GM23338 (cell line): ENCODE measurements at regions not wholly inside any gene's neighbourhood (a gene's known extent, or its start where the extent isn't known, plus 50 kb on each side); places are given as distances from the start of the nearest gene placed in this dataset.
"Not testable (repeated sequence)": the region's sequence is repeated elsewhere in the genome, so short reads cannot be mapped to it uniquely, and the experiment has no call there.

ENCODE experiments used
- ATAC-seq: fragments of 200-7000 bp; cut with Tn5 transposase; 3 replicates; pipeline ENCODE4 v1.9.1; 2020
- DNase-seq: peaks from one replicate; pipeline ENCODE4 v3.0.0-alpha.2; 2015; ENCODE audit warnings: low spot score
- H2AFZ ChIP-seq: fragments of 200-600 bp; sonication (generic); 2 replicates; pipeline ENCODE4 v1.8.0; 2016; ENCODE audit warnings: antibody characterized with exemption, mild to moderate bottlenecking, moderate library complexity
- H3F3A ChIP-seq: fragments of 200-600 bp; sonication (generic); replicated peaks from 2 replicates; pipeline ENCODE4 v1.8.0; 2017; ENCODE audit warnings: antibody characterized with exemption, mixed run types, low read depth
- H3K27ac ChIP-seq: fragments of 200-600 bp; sonication (generic); 2 replicates; pipeline ENCODE4 v1.6.1; 2016; ENCODE audit warnings: low read depth
- H3K27me3 ChIP-seq: fragments of 200-600 bp; sonication (generic); 2 replicates; pipeline ENCODE4 v1.8.0; 2016; ENCODE audit warnings: mild to moderate bottlenecking, mixed run types, moderate library complexity; ENCODE audit not compliant: insufficient read depth
- H3K36me3 ChIP-seq: fragments of 200-600 bp; sonication (generic); 2 replicates; pipeline ENCODE4 v1.8.0; 2016; ENCODE audit warnings: mild to moderate bottlenecking; ENCODE audit not compliant: insufficient read depth
- H3K4me1 ChIP-seq: fragments of 200-600 bp; sonication (generic); 2 replicates; pipeline ENCODE4 v1.8.0; 2016; ENCODE audit warnings: mild to moderate bottlenecking, moderate library complexity; ENCODE audit not compliant: insufficient read depth
- H3K4me2 ChIP-seq: fragments of 200-600 bp; sonication (generic); 2 replicates; pipeline ENCODE4 v1.7.1; 2017; ENCODE audit warnings: mixed run types
- H3K4me3 ChIP-seq: fragments of 200-600 bp; sonication (generic); 2 replicates; pipeline ENCODE4 v1.6.1; 2016; ENCODE audit warnings: mixed run types
- H3K79me2 ChIP-seq: fragments of 200-600 bp; sonication (generic); replicated peaks from 2 replicates; pipeline ENCODE4 v1.8.0; 2017; ENCODE audit warnings: mild to moderate bottlenecking; ENCODE audit not compliant: insufficient read depth
- H3K9me2 ChIP-seq: fragments of 200-600 bp; sonication (generic); 2 replicates; pipeline ENCODE4 v1.8.0; 2017; ENCODE audit not compliant: insufficient read depth
- H4K20me1 ChIP-seq: fragments of 200-600 bp; sonication (generic); replicated peaks from 2 replicates; pipeline ENCODE4 v1.8.0; 2017; ENCODE audit warnings: mild to moderate bottlenecking; ENCODE audit not compliant: insufficient read depth
- H3K27ac Mint-ChIP-seq: 2 replicates; pipeline ENCODE4 v1.8.0; 2020; ENCODE audit warnings: inconsistent platforms, mild to moderate bottlenecking, moderate library complexity, mixed read lengths
- H3K27me3 Mint-ChIP-seq: 3 replicates; pipeline ENCODE4 v1.8.0; 2022; ENCODE audit warnings: low read depth, mild to moderate bottlenecking, moderate library complexity, mixed read lengths, inconsistent platforms; ENCODE audit not compliant: insufficient read depth, poor library complexity
- H3K36me3 Mint-ChIP-seq: 3 replicates; pipeline ENCODE4 v1.8.0; 2021; ENCODE audit warnings: low read depth, mild to moderate bottlenecking, inconsistent platforms, moderate library complexity, mixed read lengths
- H3K4me1 Mint-ChIP-seq: 3 replicates; pipeline ENCODE4 v1.8.0; 2020; ENCODE audit warnings: mild to moderate bottlenecking, inconsistent platforms, mixed read lengths
- H3K4me3 Mint-ChIP-seq: 3 replicates; pipeline ENCODE4 v1.8.0; 2021; ENCODE audit warnings: moderate library complexity, mild to moderate bottlenecking, inconsistent platforms, mixed read lengths
- H3K9me3 Mint-ChIP-seq: 3 replicates; pipeline ENCODE4 v1.8.0; 2020; ENCODE audit warnings: moderate library complexity, mild to moderate bottlenecking, inconsistent platforms, mixed read lengths
- ZNF462 ChIP-seq: fragments of 250-450 bp; sonication (Bioruptor Pico); IDR thresholded peaks from 2 replicates; pipeline ENCODE4 v1.5.0; 2020; ENCODE audit warnings: mild to moderate bottlenecking, moderate library complexity

GRCh38 chr18:8889489-8889888, 184.1 kb downstream of the MTCL1 start (continued):
- TF ChIP-seq ZNF462 (CRISPR knock-in tag), result no peak

GRCh38 chr18:8890503-8890902, 185.1 kb downstream of the MTCL1 start:
- H3K27ac ChIP-seq, result peak overlapping the region; percentile 30
- not testable (repeated sequence) for H3K27me3 ChIP-seq, H3K27me3 Mint-ChIP-seq, H3K4me3 ChIP-seq, H4K20me1 ChIP-seq, H3K79me2 ChIP-seq, H3K36me3 ChIP-seq, DNase-seq, H3F3A ChIP-seq, H3K4me1 ChIP-seq, H2AFZ ChIP-seq, H3K9me2 ChIP-seq, H3K4me2 ChIP-seq
- Mint-ChIP-seq H3K9me3 (peaks cover 43% of the 10 kb centered on the region), H3K27ac (peak overlapping the region; percentile 96), H3K4me3 (peak overlapping the region; percentile 21; the same call in 1 of the 3 replicates), H3K4me1 (peaks cover 13% of the 10 kb centered on the region), H3K36me3 (peaks cover 44% of the 10 kb centered on the region)
- ATAC-seq, result peak; percentile 34; the same call in 1 of the 3 replicates

- no peaks in the 10 kb centered on the region for H3K36me3 ChIP-seq
- H3K27me3 Mint-ChIP-seq, result peaks cover 5% of the 10 kb centered on the region
- H3K9me2 ChIP-seq, result peaks cover 5% of the 10 kb centered on the region; the same call in 1 of the 2 replicates
- H3K36me3 Mint-ChIP-seq, result peaks cover 40% of the 10 kb centered on the region
- peak overlapping the region; percentile 96 for H3K27ac Mint-ChIP-seq
- H3K4me2 ChIP-seq, result 0 out of 2 replicates have a peak overlapping the region, but pooled peaks have one; percentile 3
- H3K9me3 Mint-ChIP-seq, result peaks cover 41% of the 10 kb centered on the region
- ATAC-seq (peak; percentile 100), DNase-seq (peak; percentile 95)
- peaks cover 13% of the 10 kb centered on the region for H3K4me1 Mint-ChIP-seq
- H3F3A ChIP-seq, result no peaks in the 10 kb centered on the region
- H4K20me1 ChIP-seq, result no peaks in the 10 kb centered on the region
- no peak overlapping the region for H2AFZ ChIP-seq
- H3K4me3 Mint-ChIP-seq, result no peak overlapping the region
- peaks cover 5% of the 10 kb centered on the region; the same call in 1 of the 2 replicates for H3K4me1 ChIP-seq
- no peaks in the 10 kb centered on the region for H3K79me2 ChIP-seq
- peak overlapping the region; percentile 64 for H3K27ac ChIP-seq
- H3K27me3 ChIP-seq, result no peaks in the 10 kb centered on the region
- no peak overlapping the region for H3K4me3 ChIP-seq
- TF ChIP-seq ZNF462 (CRISPR knock-in tag), result no peak
Observed at GRCh38 chr18:8890957-8891464, 185.7 kb downstream of the MTCL1 start.
